Keratinocyte (primary cell): ENCODE measurements at regions not wholly inside any gene's neighbourhood (a gene's known extent, or its start where the extent isn't known, plus 50 kb on each side); places are given as distances from the start of the nearest gene placed in this dataset.

Experiments
- DNase-seq: peaks from one replicate; pipeline ENCODE4 v3.0.0-alpha.2; 2011; ENCODE audit warnings: low read depth, missing footprints, low spot score
- FAIRE-seq: peaks from 2 replicates; lab custom pipeline; 2011; peaks lifted over from hg19 to GRCh38; lab: Jason Lieb, UNC
- H2AFZ ChIP-seq: 2 replicates; pipeline ENCODE4 v1.6.0; 2012; ENCODE audit warnings: low read length, control low read depth, inconsistent platforms; ENCODE audit not compliant: control insufficient read depth
- H3K27ac ChIP-seq: 2 replicates; pipeline ENCODE4 v1.5.1; 2011; ENCODE audit warnings: low read length; ENCODE audit not compliant: control insufficient read depth, insufficient read depth
- H3K27me3 ChIP-seq: 3 replicates; pipeline ENCODE4 v1.6.0; 2011; ENCODE audit warnings: low read length; ENCODE audit not compliant: control insufficient read depth, insufficient read depth; ENCODE audit errors: extremely low read depth
- H3K36me3 ChIP-seq, 2 experiments: 2 replicates in 1 of 2; 3 replicates in 1 of 2; pipeline ENCODE4 v1.5.1; 2011; ENCODE audit warnings: low read length in 2 of 2, mild to moderate bottlenecking in 1 of 2; ENCODE audit not compliant: control insufficient read depth in 2 of 2, insufficient read depth in 2 of 2; ENCODE audit errors: extremely low read depth in 1 of 2
- H3K4me1 ChIP-seq: 3 replicates; pipeline ENCODE4 v1.5.1; 2011; ENCODE audit warnings: low read length; ENCODE audit not compliant: control insufficient read depth, insufficient read depth; ENCODE audit errors: extremely low read depth
- H3K4me2 ChIP-seq: 3 replicates; pipeline ENCODE4 v1.6.0; 2011; ENCODE audit warnings: low read depth, low read length; ENCODE audit not compliant: control insufficient read depth, insufficient read depth; ENCODE audit errors: extremely low read depth
- H3K4me3 ChIP-seq, 3 experiments: fragments of 200-600 bp in 1 of 3; sonication (generic) in 1 of 3; 2 replicates in 2 of 3; 3 replicates in 1 of 3; pipeline ENCODE4 v1.5.1; 2011 to 2016; ENCODE audit warnings: low read length in 3 of 3, mild to moderate bottlenecking in 3 of 3, control low read depth in 2 of 3, inconsistent platforms in 1 of 3, low read depth in 1 of 3, mixed read lengths in 1 of 3, mixed run types in 1 of 3, moderate library complexity in 1 of 3; ENCODE audit not compliant: control insufficient read depth in 2 of 3, insufficient read depth in 2 of 3; ENCODE audit errors: extremely low read depth in 1 of 3
- H3K79me2 ChIP-seq: 2 replicates; pipeline ENCODE4 v1.6.0; 2012; ENCODE audit warnings: low read length; ENCODE audit not compliant: control insufficient read depth, insufficient read depth
- H3K9ac ChIP-seq: 3 replicates; pipeline ENCODE4 v1.6.0; 2011; ENCODE audit warnings: low read length; ENCODE audit not compliant: control insufficient read depth, insufficient read depth; ENCODE audit errors: extremely low read depth
- H3K9me1 ChIP-seq: 3 replicates; pipeline ENCODE4 v1.6.0; 2011; ENCODE audit warnings: low read length; ENCODE audit not compliant: control insufficient read depth, insufficient read depth; ENCODE audit errors: extremely low read depth
- H3K9me3 ChIP-seq: 2 replicates; pipeline ENCODE4 v1.5.1; 2012; ENCODE audit warnings: low read depth, low read length; ENCODE audit not compliant: control insufficient read depth
- H4K20me1 ChIP-seq: 3 replicates; pipeline ENCODE4 v1.6.0; 2011; ENCODE audit warnings: low read length; ENCODE audit not compliant: control insufficient read depth, insufficient read depth; ENCODE audit errors: extremely low read depth
- CTCF ChIP-seq, 3 experiments: IDR thresholded peaks in 1 of 3; conservative IDR thresholded peaks in 1 of 3; optimal IDR thresholded peaks in 1 of 3; 2 replicates in 2 of 3; 3 replicates in 1 of 3; pipeline versions ENCODE3 to v1.5.1; 2011; ENCODE audit warnings: low read length in 3 of 3, mild to moderate bottlenecking in 3 of 3, moderate library complexity in 2 of 3, control low read depth in 1 of 3, inconsistent platforms in 1 of 3; ENCODE audit not compliant: insufficient read depth in 2 of 3; ENCODE audit errors: extremely low read depth in 1 of 3
- EZH2 ChIP-seq: IDR thresholded peaks from one replicate; pipeline ENCODE4 v1.6.1; 2012; ENCODE audit warnings: inconsistent platforms, mild to moderate bottlenecking, low read length, moderate library complexity
- dilution Hi-C: fragments of 300-500 bp; cut with MboI; formaldehyde crosslinking; loops from one replicate; pipeline ENCODE4 v1.7.0; 2020; ENCODE audit warnings: low sequenced_read_pairs; ENCODE audit not compliant: extremely low pct_ligation_motif_present

- no peaks in the 10 kb centered on the region for H3K36me3 ChIP-seq
- H3K4me1 ChIP-seq: peaks cover 22% of the 10 kb centered on the region
- no peaks in the 10 kb centered on the region for H4K20me1 ChIP-seq
- H3K27ac ChIP-seq: peak overlapping the region; percentile 84
- DNase-seq (no peak), FAIRE-seq (peak; percentile 43)
- TF ChIP-seq EZH2: no peak
- TF ChIP-seq CTCF (optimal IDR thresholded peaks at IDR 0.05 in 1 of 3, IDR thresholded peaks at IDR 0.05 in 1 of 3, conservative IDR thresholded peaks at IDR 0.05 in 1 of 3; ENCODE audit: extremely low read depth in 1 of 3, insufficient read depth in 2 of 3, low read length in 3 of 3): no peak
- no peaks in the 10 kb centered on the region for H3K79me2 ChIP-seq
- no peaks in the 10 kb centered on the region for H3K9me3 ChIP-seq
- dilution Hi-C loops: no loop called here
- H2AFZ ChIP-seq: peak overlapping the region; percentile 87
- no peaks in the 10 kb centered on the region for H3K27me3 ChIP-seq
- no peaks in the 10 kb centered on the region for H3K9me1 ChIP-seq
- peak overlapping the region; percentile 65 for H3K4me2 ChIP-seq
- H3K4me3 ChIP-seq: peak overlapping the region in 2 of 3 experiments; percentile 12 to 44
- H3K9ac ChIP-seq: peak overlapping the region; percentile 42
Observed at GRCh38 chr6:25192590-25193459, 86.3 kb upstream of the CARMIL1 start.

GRCh38 chr6:25193460-25194171, 85.6 kb upstream of the CARMIL1 start:
- Histone ChIP-seq H3K27me3 (no peaks in the 10 kb centered on the region), H3K4me2 (peak overlapping the region; percentile 65), H3K9me1 (no peaks in the 10 kb centered on the region), H3K4me1 (peaks cover 22% of the 10 kb centered on the region), H4K20me1 (no peaks in the 10 kb centered on the region), H3K36me3 (no peaks in the 10 kb centered on the region), H3K4me3 (peak overlapping the region in 1 of 3 experiments; percentile 44), H2AFZ (peak overlapping the region; percentile 24), H3K9ac (peak overlapping the region; percentile 42), H3K9me3 (no peaks in the 10 kb centered on the region), H3K27ac (peak overlapping the region; percentile 84), H3K79me2 (no peaks in the 10 kb centered on the region)
- FAIRE-seq (peak; percentile 61), DNase-seq (peak; percentile 65)
- TF ChIP-seq CTCF (optimal IDR thresholded peaks at IDR 0.05 in 1 of 3, IDR thresholded peaks at IDR 0.05 in 1 of 3, conservative IDR thresholded peaks at IDR 0.05 in 1 of 3; ENCODE audit: extremely low read depth in 1 of 3, insufficient read depth in 2 of 3, low read length in 3 of 3) (no peak), EZH2 (no peak)
- dilution Hi-C loops: no loop called here
